ENCODE measurements at regions not wholly inside any gene's neighbourhood (a gene's known extent, or its start where the extent isn't known, plus 50 kb on each side); places are given as distances from the start of the nearest gene placed in this dataset.

GRCh38 chr2:70369082-70369481 is 67.2 kb upstream of the FAM136A start:
- Mint-ChIP-seq H3K27me3 (no peaks in the 10 kb centered on the region), H3K27ac (no peak overlapping the region), H3K4me1 (no peaks in the 10 kb centered on the region), H3K9me3 (peaks cover 3% of the 10 kb centered on the region), H3K4me3 (no peak overlapping the region), H3K36me3 (no peaks in the 10 kb centered on the region)
- DNase-seq (no peak), ATAC-seq (ENCODE audit: low read depth) (no peak)
- POLR2A ChIA-PET: no interaction called here

GRCh38 chr2:70368545-70368944 is 66.7 kb upstream of the FAM136A start:
- Mint-ChIP-seq H3K27ac (no peak overlapping the region), H3K27me3 (no peaks in the 10 kb centered on the region), H3K36me3 (no peaks in the 10 kb centered on the region), H3K9me3 (peaks cover 3% of the 10 kb centered on the region), H3K4me1 (no peaks in the 10 kb centered on the region), H3K4me3 (no peak overlapping the region)
- no peak for ATAC-seq (ENCODE audit: low read depth)
- DNase-seq: no peak
- POLR2A ChIA-PET: no interaction called here

- H3K27me3 Mint-ChIP-seq: no peaks in the 10 kb centered on the region
- H3K4me3 Mint-ChIP-seq: no peak overlapping the region
- peaks cover 3% of the 10 kb centered on the region for H3K9me3 Mint-ChIP-seq
- H3K4me1 Mint-ChIP-seq: no peaks in the 10 kb centered on the region
- no peaks in the 10 kb centered on the region for H3K36me3 Mint-ChIP-seq
- POLR2A ChIA-PET: no interaction called here
- ATAC-seq (ENCODE audit: low read depth): no peak
- no peak overlapping the region for H3K27ac Mint-ChIP-seq
- no peak for DNase-seq
Measured at GRCh38 chr2:70367722-70368323, 66.0 kb upstream of the FAM136A start.

- Mint-ChIP-seq H3K36me3 (no peaks in the 10 kb centered on the region), H3K4me1 (no peaks in the 10 kb centered on the region), H3K27ac (no peak overlapping the region), H3K27me3 (peaks cover 6% of the 10 kb centered on the region), H3K9me3 (no peaks in the 10 kb centered on the region), H3K4me3 (no peak overlapping the region)
- ATAC-seq (ENCODE audit: low read depth): no peak
- DNase-seq: no peak
- POLR2A ChIA-PET: no interaction called here
Measured at GRCh38 chr2:70362661-70363060, 60.8 kb upstream of the FAM136A start.

- no peaks in the 10 kb centered on the region for H3K9me3 Mint-ChIP-seq
- ATAC-seq (ENCODE audit: low read depth): no peak
- no peak overlapping the region for H3K27ac Mint-ChIP-seq
- peaks cover 19% of the 10 kb centered on the region for H3K27me3 Mint-ChIP-seq
- DNase-seq: no peak
- no peak overlapping the region for H3K4me3 Mint-ChIP-seq
- H3K4me1 Mint-ChIP-seq: no peaks in the 10 kb centered on the region
- H3K36me3 Mint-ChIP-seq: no peaks in the 10 kb centered on the region
- POLR2A ChIA-PET: no interaction called here
Measured at GRCh38 chr2:70360661-70361270, 58.9 kb upstream of the FAM136A start.

GRCh38 chr2:70357684-70358071 is 55.8 kb upstream of the FAM136A start:
- Mint-ChIP-seq H3K9me3 (no peaks in the 10 kb centered on the region), H3K4me3 (no peak overlapping the region), H3K27me3 (peaks cover 27% of the 10 kb centered on the region), H3K27ac (no peak overlapping the region), H3K36me3 (no peaks in the 10 kb centered on the region), H3K4me1 (no peaks in the 10 kb centered on the region)
- DNase-seq (no peak), ATAC-seq (ENCODE audit: low read depth) (no peak)
- POLR2A ChIA-PET: no interaction called here

- Mint-ChIP-seq H3K36me3 (no peaks in the 10 kb centered on the region), H3K9me3 (no peaks in the 10 kb centered on the region), H3K27ac (no peak overlapping the region), H3K4me1 (no peaks in the 10 kb centered on the region), H3K27me3 (peaks cover 30% of the 10 kb centered on the region), H3K4me3 (no peak overlapping the region)
- POLR2A ChIA-PET: no interaction called here
- no peak for ATAC-seq (ENCODE audit: low read depth)
- no peak for DNase-seq
Measured at GRCh38 chr2:70356941-70357683, 55.2 kb upstream of the FAM136A start.

- Mint-ChIP-seq H3K4me1 (no peaks in the 10 kb centered on the region), H3K27ac (no peak overlapping the region), H3K4me3 (no peak overlapping the region), H3K27me3 (peaks cover 45% of the 10 kb centered on the region), H3K36me3 (no peaks in the 10 kb centered on the region), H3K9me3 (no peaks in the 10 kb centered on the region)
- ATAC-seq (ENCODE audit: low read depth) (no peak), DNase-seq (no peak)
- POLR2A ChIA-PET: no interaction called here
Measured at GRCh38 chr2:70354264-70354949, 52.5 kb upstream of the FAM136A start.

Measured in activated naive CD8-positive, alpha-beta T cell treated with anti-CD3 and anti-CD28 coated beads, Interleukin-2, amount 10 ng/mL, durations not matched to agents 7 days and 5 days (primary cell).